Mucosa of descending colon (tissue), 3 donors: ENCODE measurements at regions not wholly inside any gene's neighbourhood (a gene's known extent, or its start where the extent isn't known, plus 50 kb on each side); places are given as distances from the start of the nearest gene placed in this dataset.

Experiments
- ATAC-seq: fragments of 200-7000 bp; cut with Tn5 transposase; one replicate; pipeline ENCODE4 v1.9.1; 2020; ENCODE audit warnings: mild to moderate bottlenecking, moderate library complexity
- DNase-seq, 3 donors: peaks; one replicate each; pipeline ENCODE4 v3.0.0-alpha.2; 2020
- H3K36me3 ChIP-seq: fragments of 200-600 bp; one replicate; pipeline ENCODE4 v1.8.0; 2021; ENCODE audit warnings: low read depth, mild to moderate bottlenecking
- H3K4me1 ChIP-seq: fragments of 200-600 bp; one replicate; pipeline ENCODE4 v1.8.0; 2021; ENCODE audit warnings: low read depth, mild to moderate bottlenecking
- H3K4me3 ChIP-seq: fragments of 200-600 bp; one replicate; pipeline ENCODE4 v1.8.0; 2021; ENCODE audit warnings: mild to moderate bottlenecking
- H3K9me3 ChIP-seq: fragments of 200-600 bp; one replicate; pipeline ENCODE4 v1.8.0; 2021; ENCODE audit warnings: mild to moderate bottlenecking
- intact Hi-C, 2 donors: fragments of 100-400 bp; cut with DNase I in 1 of 2; cut with micrococcal nuclease in 1 of 2; formaldehyde crosslinking; loops; one replicate each; pipeline versions ENCODE4 v1.11.0 to v1.11.1; 2022; cut with DNase I, micrococcal nuclease
- TF ChIP-seq, protein P1 (sequence below): fragments of 200-600 bp; IDR thresholded peaks from one replicate; pipeline ENCODE4 v1.8.0; 2022; ENCODE audit warnings: antibody characterized with exemption, mild to moderate bottlenecking
- donor health status: DM: no; HTN: no; CAD: no; lungs with moderate emphysema.
- donor health status: DM: no; HTN: no; CAD: no.
- donor health status: DM: no; HTN: yes; CAD: no.

GRCh38 chr6:15754035-15754705, 91.3 kb upstream of the DTNBP1 start:
- Histone ChIP-seq H3K4me1 (no peaks in the 10 kb centered on the region), H3K4me3 (no peak overlapping the region), H3K36me3 (no peaks in the 10 kb centered on the region), H3K9me3 (no peaks in the 10 kb centered on the region)
- ATAC-seq (no peak), DNase-seq (no peak)
- intact Hi-C loops: no loop called here
- TF ChIP-seq, protein P1, sequence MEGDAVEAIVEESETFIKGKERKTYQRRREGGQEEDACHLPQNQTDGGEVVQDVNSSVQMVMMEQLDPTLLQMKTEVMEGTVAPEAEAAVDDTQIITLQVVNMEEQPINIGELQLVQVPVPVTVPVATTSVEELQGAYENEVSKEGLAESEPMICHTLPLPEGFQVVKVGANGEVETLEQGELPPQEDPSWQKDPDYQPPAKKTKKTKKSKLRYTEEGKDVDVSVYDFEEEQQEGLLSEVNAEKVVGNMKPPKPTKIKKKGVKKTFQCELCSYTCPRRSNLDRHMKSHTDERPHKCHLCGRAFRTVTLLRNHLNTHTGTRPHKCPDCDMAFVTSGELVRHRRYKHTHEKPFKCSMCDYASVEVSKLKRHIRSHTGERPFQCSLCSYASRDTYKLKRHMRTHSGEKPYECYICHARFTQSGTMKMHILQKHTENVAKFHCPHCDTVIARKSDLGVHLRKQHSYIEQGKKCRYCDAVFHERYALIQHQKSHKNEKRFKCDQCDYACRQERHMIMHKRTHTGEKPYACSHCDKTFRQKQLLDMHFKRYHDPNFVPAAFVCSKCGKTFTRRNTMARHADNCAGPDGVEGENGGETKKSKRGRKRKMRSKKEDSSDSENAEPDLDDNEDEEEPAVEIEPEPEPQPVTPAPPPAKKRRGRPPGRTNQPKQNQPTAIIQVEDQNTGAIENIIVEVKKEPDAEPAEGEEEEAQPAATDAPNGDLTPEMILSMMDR: no peak

DNA sequence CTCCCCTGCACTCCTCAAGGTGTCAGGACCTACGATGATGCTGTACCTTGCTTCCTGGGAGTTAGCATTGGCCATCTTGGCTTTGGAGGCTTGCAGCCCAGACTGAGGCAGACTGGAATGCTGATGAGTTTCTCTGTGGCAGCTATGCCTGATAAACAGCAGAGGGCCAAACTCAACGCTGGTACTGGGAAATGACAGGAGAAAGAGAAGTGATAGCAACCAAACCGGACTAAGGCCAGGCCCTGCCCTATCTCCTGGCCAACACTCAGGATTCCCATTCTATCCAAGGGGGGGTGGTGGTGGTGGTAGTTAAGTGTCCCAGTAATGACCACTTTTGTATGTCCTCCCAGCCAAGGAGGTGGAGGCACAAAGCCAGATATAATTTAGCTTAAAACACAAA, 90.0 kb upstream of the DTNBP1 start:
- no peaks in the 10 kb centered on the region for H3K4me1 ChIP-seq
- intact Hi-C loops: no loop called here
- TF ChIP-seq, protein P1: no peak
- no peak overlapping the region for H3K4me3 ChIP-seq
- DNase-seq (no peak), ATAC-seq (no peak)
- H3K36me3 ChIP-seq: no peaks in the 10 kb centered on the region
- H3K9me3 ChIP-seq: no peaks in the 10 kb centered on the region

GRCh38 chr6:15751721-15752350, 89.0 kb upstream of the DTNBP1 start:
- no peaks in the 10 kb centered on the region for H3K4me1 ChIP-seq
- intact Hi-C loops: no loop called here
- H3K4me3 ChIP-seq: no peak overlapping the region
- no peaks in the 10 kb centered on the region for H3K36me3 ChIP-seq
- H3K9me3 ChIP-seq: no peaks in the 10 kb centered on the region
- DNase-seq: no peak
- no peak for ATAC-seq
- TF ChIP-seq, protein P1: no peak

GRCh38 chr6:15748341-15748740, 85.5 kb upstream of the DTNBP1 start:
- H3K4me3 ChIP-seq: no peak overlapping the region
- DNase-seq (no peak), ATAC-seq (no peak)
- intact Hi-C loops: no loop called here
- H3K9me3 ChIP-seq: no peaks in the 10 kb centered on the region
- no peaks in the 10 kb centered on the region for H3K4me1 ChIP-seq
- no peaks in the 10 kb centered on the region for H3K36me3 ChIP-seq
- TF ChIP-seq, protein P1: no peak

DNA sequence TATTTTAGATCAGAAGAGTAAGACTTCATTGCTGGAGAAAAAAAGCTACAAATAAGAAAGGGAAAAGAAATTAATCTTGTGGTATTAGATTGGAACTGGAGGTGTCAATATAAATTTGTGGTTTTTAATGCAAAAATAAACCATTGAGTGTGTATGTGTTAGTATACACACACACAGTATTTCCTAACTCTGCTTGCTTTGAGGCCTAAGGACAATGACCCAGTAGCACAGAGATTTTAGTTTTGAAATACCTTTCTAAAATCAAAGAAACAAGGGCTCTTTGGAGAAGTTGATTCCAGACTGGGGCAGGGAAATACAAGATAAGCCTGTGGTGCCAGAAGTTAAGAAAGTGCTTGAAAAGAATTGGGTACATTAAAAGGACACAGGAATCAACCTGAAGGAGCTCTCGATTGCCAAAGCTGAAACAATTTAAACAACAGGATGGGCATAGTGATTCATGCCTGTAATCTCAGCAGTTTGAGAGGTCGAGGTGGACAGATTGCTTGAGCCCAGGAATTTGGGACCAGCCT, 84.6 kb upstream of the DTNBP1 start:
- intact Hi-C loops: no loop called here
- ATAC-seq (no peak), DNase-seq (no peak)
- TF ChIP-seq, protein P1: no peak
- Histone ChIP-seq H3K9me3 (no peaks in the 10 kb centered on the region), H3K4me1 (no peaks in the 10 kb centered on the region), H3K4me3 (no peak overlapping the region), H3K36me3 (no peaks in the 10 kb centered on the region)
